ENCODE measurements at regions not wholly inside any gene's neighbourhood (a gene's known extent, or its start where the extent isn't known, plus 50 kb on each side); places are given as distances from the start of the nearest gene placed in this dataset.

GRCh38 chr18:47558110-47558750 is 306.8 kb upstream of the SKOR2 start:
- TF ChIP-seq CTCF (IDR thresholded peaks at IDR 0.05) (no peak), REST (IDR thresholded peaks at IDR 0.05) (no peak), POLR2A (IDR thresholded peaks at IDR 0.05; ENCODE audit: low read length) (no peak), RAD21 (conservative IDR thresholded peaks at IDR 0.05 in 1 of 2, IDR thresholded peaks at IDR 0.05 in 1 of 2) (no peak), MYC (IDR thresholded peaks at IDR 0.05; ENCODE audit: borderline replicate concordance, low read length) (no peak), MAZ (IDR thresholded peaks at IDR 0.05; ENCODE audit: borderline replicate concordance, low read depth, low read length) (no peak), HDAC2 (IDR thresholded peaks at IDR 0.05) (no peak), E2F6 (IDR thresholded peaks at IDR 0.05; ENCODE audit: borderline replicate concordance, low read depth) (no peak), USF2 (IDR thresholded peaks at IDR 0.05) (no peak), ELK1 (IDR thresholded peaks at IDR 0.05; ENCODE audit: low read depth, low read length) (no peak), SMC3 (IDR thresholded peaks at IDR 0.05) (no peak)

Measured in A549 (cell line).